ENCODE measurements at regions not wholly inside any gene's neighbourhood (a gene's known extent, or its start where the extent isn't known, plus 50 kb on each side); places are given as distances from the start of the nearest gene placed in this dataset.

GRCh38 chr12:97790281-97790680, 327.7 kb downstream of the RMST start:
- Histone ChIP-seq H3K27ac (ENCODE audit: low read depth, low read length) (no peak overlapping the region), H3K9me3 (ENCODE audit: control insufficient read depth, insufficient read depth, low read depth, low read length) (peaks cover 25% of the 10 kb centered on the region), H3K36me3 (ENCODE audit: control insufficient read depth, insufficient read depth, low read length) (no peaks in the 10 kb centered on the region), H3K9ac (ENCODE audit: low read length) (no peak overlapping the region), H3K4me3 (ENCODE audit: low read depth, low read length) (no peak overlapping the region), H3K27me3 (ENCODE audit: control insufficient read depth, insufficient read depth, low read length) (no peaks in the 10 kb centered on the region), H3K4me1 (ENCODE audit: control insufficient read depth, insufficient read depth, low read length) (no peaks in the 10 kb centered on the region)

DNA sequence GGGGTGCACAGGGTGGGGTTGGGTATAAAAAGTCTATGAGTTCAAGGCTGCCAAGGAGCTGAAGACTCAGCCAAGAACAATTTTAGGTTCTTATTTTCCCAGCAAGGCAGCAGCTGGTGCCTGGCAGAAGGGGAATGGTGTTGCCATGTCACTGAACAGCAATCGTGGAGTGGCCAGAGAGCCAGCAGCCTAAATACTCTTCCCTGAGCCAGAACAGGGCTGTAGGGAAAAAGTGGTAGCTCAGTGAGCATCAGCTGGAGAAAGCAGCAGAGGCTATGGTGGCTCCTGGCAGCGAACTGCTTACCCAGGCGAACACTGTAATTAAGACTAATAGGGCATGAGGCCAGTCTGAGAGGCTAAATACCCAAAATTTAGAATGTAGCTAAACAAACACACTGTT, 334.9 kb downstream of the RMST start:
- H3K36me3 ChIP-seq (ENCODE audit: control insufficient read depth, insufficient read depth, low read length), result no peaks in the 10 kb centered on the region
- H3K9ac ChIP-seq (ENCODE audit: low read length), result no peak overlapping the region
- H3K9me3 ChIP-seq (ENCODE audit: control insufficient read depth, insufficient read depth, low read depth, low read length), result peaks cover 7% of the 10 kb centered on the region
- no peak overlapping the region for H3K4me3 ChIP-seq (ENCODE audit: low read depth, low read length)
- H3K27me3 ChIP-seq (ENCODE audit: control insufficient read depth, insufficient read depth, low read length), result no peaks in the 10 kb centered on the region
- H3K27ac ChIP-seq (ENCODE audit: low read depth, low read length), result no peak overlapping the region
- H3K4me1 ChIP-seq (ENCODE audit: control insufficient read depth, insufficient read depth, low read length), result no peaks in the 10 kb centered on the region

- Histone ChIP-seq H3K4me3 (ENCODE audit: low read depth, low read length) (no peak overlapping the region), H3K9me3 (ENCODE audit: control insufficient read depth, insufficient read depth, low read depth, low read length) (no peaks in the 10 kb centered on the region), H3K27ac (ENCODE audit: low read depth, low read length) (no peak overlapping the region), H3K36me3 (ENCODE audit: control insufficient read depth, insufficient read depth, low read length) (no peaks in the 10 kb centered on the region), H3K27me3 (ENCODE audit: control insufficient read depth, insufficient read depth, low read length) (no peaks in the 10 kb centered on the region), H3K4me1 (ENCODE audit: control insufficient read depth, insufficient read depth, low read length) (peaks cover 6% of the 10 kb centered on the region; the same call in 1 of the 2 replicates), H3K9ac (ENCODE audit: low read length) (no peak overlapping the region)
Observed at GRCh38 chr12:97800561-97800960, 338.0 kb downstream of the RMST start.

DNA sequence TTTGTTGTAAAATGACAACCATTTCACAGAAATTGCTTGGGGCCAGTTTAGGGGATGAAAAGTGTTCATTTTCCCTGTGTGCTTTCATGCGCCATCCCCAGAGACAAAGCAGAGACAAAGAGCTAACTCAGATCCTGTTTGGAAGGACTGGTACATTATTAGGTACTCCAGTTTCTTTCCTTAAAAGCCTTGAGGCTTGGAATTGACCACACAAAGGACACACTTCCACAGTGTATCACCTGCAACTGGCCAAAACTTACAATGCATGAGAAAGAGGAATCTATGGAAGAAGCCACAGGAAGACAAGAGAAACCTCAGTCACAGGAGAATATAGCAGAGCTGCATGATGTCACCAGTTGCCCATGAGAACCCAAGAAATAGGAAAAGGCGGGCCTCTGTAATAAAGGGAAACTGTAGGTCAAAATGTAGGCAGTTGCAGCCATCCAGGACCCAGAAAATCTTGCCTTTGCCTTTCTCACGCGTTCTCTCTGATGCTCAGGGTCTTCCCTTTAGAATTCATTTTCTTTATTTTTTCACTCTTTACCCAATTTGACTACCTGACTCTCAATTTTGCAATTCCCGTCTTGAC, 339.0 kb downstream of the RMST start:
- peaks cover 6% of the 10 kb centered on the region; the same call in 1 of the 2 replicates for H3K4me1 ChIP-seq (ENCODE audit: control insufficient read depth, insufficient read depth, low read length)
- H3K36me3 ChIP-seq (ENCODE audit: control insufficient read depth, insufficient read depth, low read length), result no peaks in the 10 kb centered on the region
- H3K27ac ChIP-seq (ENCODE audit: low read depth, low read length), result no peak overlapping the region
- H3K9me3 ChIP-seq (ENCODE audit: control insufficient read depth, insufficient read depth, low read depth, low read length), result no peaks in the 10 kb centered on the region
- no peaks in the 10 kb centered on the region for H3K27me3 ChIP-seq (ENCODE audit: control insufficient read depth, insufficient read depth, low read length)
- no peak overlapping the region for H3K9ac ChIP-seq (ENCODE audit: low read length)
- H3K4me3 ChIP-seq (ENCODE audit: low read depth, low read length), result no peak overlapping the region

DNA sequence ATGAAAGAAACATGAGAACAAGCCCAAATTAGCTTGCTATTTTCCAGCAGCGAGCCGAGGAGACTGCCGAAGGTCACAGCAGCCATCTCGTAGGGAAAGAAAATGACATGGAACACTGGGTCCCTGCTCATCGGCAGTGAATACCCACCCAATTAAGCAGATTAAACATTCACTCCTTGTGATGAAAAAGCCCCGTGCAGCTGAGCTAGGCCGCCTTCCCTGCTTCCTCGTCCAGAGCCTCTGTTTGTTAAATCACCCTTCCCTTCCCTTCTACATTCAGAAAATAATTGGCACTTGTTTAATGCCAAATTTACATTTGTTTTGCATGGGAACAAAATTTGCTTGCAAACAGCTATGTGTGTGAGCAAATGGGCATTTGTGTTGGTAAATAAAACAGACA, 342.5 kb downstream of the RMST start:
- no peaks in the 10 kb centered on the region for H3K27me3 ChIP-seq (ENCODE audit: control insufficient read depth, insufficient read depth, low read length)
- H3K4me1 ChIP-seq (ENCODE audit: control insufficient read depth, insufficient read depth, low read length), result peaks cover 6% of the 10 kb centered on the region; the same call in 1 of the 2 replicates
- no peak overlapping the region for H3K27ac ChIP-seq (ENCODE audit: low read depth, low read length)
- H3K9ac ChIP-seq (ENCODE audit: low read length), result no peak overlapping the region
- no peak overlapping the region for H3K4me3 ChIP-seq (ENCODE audit: low read depth, low read length)
- no peaks in the 10 kb centered on the region for H3K36me3 ChIP-seq (ENCODE audit: control insufficient read depth, insufficient read depth, low read length)
- no peaks in the 10 kb centered on the region for H3K9me3 ChIP-seq (ENCODE audit: control insufficient read depth, insufficient read depth, low read depth, low read length)

- H3K27me3 ChIP-seq (ENCODE audit: control insufficient read depth, insufficient read depth, low read length), result no peaks in the 10 kb centered on the region
- no peak overlapping the region for H3K4me3 ChIP-seq (ENCODE audit: low read depth, low read length)
- no peak overlapping the region for H3K27ac ChIP-seq (ENCODE audit: low read depth, low read length)
- no peaks in the 10 kb centered on the region for H3K9me3 ChIP-seq (ENCODE audit: control insufficient read depth, insufficient read depth, low read depth, low read length)
- no peaks in the 10 kb centered on the region for H3K4me1 ChIP-seq (ENCODE audit: control insufficient read depth, insufficient read depth, low read length)
- no peaks in the 10 kb centered on the region for H3K36me3 ChIP-seq (ENCODE audit: control insufficient read depth, insufficient read depth, low read length)
- no peak overlapping the region for H3K9ac ChIP-seq (ENCODE audit: low read length)
Observed at GRCh38 chr12:97813301-97813700, 350.7 kb downstream of the RMST start.

DNA sequence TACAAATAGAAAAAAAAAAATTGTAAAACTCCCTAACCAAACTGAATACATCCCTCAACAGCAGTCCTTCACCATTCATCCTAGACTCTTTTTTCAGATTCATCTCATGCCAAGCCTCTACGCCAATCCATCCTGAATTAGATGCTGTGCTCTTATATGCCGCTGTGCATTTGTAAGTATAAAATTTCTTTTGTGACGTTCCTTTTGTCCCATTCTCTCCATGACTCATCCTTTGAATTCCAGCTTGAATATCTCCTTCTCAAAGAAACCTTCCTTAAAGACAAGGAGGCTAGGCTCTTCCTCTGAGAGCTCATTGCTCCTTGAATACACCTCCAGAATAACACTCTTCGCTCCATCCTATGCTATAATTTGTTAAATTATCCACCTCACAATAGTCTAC, 359.2 kb downstream of the RMST start:
- H3K4me1 ChIP-seq (ENCODE audit: control insufficient read depth, insufficient read depth, low read length), result no peaks in the 10 kb centered on the region; the same call in 1 of the 2 replicates
- no peaks in the 10 kb centered on the region for H3K27me3 ChIP-seq (ENCODE audit: control insufficient read depth, insufficient read depth, low read length)
- no peaks in the 10 kb centered on the region for H3K9me3 ChIP-seq (ENCODE audit: control insufficient read depth, insufficient read depth, low read depth, low read length)
- no peak overlapping the region for H3K9ac ChIP-seq (ENCODE audit: low read length)
- H3K27ac ChIP-seq (ENCODE audit: low read depth, low read length), result no peak overlapping the region
- H3K4me3 ChIP-seq (ENCODE audit: low read depth, low read length), result no peak overlapping the region
- H3K36me3 ChIP-seq (ENCODE audit: control insufficient read depth, insufficient read depth, low read length), result no peaks in the 10 kb centered on the region

DNA sequence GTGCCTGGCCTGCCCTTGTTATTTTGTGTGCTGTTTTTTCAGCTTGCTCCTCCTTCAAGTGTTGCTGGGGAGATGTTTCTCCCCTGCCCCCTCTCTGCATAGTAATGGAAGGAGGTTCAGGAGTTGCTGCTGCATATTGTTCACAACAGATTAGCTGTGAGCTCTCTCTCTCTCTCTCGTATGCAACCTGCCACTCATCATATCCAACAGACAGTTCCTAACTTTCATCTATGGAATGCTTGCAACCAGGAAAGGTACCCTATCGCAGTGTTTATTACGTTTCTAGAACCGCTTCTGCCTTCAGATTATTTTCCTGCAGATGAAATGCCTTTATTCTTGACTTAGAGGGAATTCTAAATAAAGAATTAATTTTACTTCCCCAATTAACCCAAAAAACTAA, 372.9 kb downstream of the RMST start:
- no peak overlapping the region for H3K4me3 ChIP-seq (ENCODE audit: low read depth, low read length)
- H3K4me1 ChIP-seq (ENCODE audit: control insufficient read depth, insufficient read depth, low read length), result peaks cover 5% of the 10 kb centered on the region; the same call in 1 of the 2 replicates
- H3K36me3 ChIP-seq (ENCODE audit: control insufficient read depth, insufficient read depth, low read length), result no peaks in the 10 kb centered on the region
- no peaks in the 10 kb centered on the region for H3K9me3 ChIP-seq (ENCODE audit: control insufficient read depth, insufficient read depth, low read depth, low read length)
- no peak overlapping the region for H3K27ac ChIP-seq (ENCODE audit: low read depth, low read length)
- H3K27me3 ChIP-seq (ENCODE audit: control insufficient read depth, insufficient read depth, low read length), result no peaks in the 10 kb centered on the region
- no peak overlapping the region for H3K9ac ChIP-seq (ENCODE audit: low read length)

DNA sequence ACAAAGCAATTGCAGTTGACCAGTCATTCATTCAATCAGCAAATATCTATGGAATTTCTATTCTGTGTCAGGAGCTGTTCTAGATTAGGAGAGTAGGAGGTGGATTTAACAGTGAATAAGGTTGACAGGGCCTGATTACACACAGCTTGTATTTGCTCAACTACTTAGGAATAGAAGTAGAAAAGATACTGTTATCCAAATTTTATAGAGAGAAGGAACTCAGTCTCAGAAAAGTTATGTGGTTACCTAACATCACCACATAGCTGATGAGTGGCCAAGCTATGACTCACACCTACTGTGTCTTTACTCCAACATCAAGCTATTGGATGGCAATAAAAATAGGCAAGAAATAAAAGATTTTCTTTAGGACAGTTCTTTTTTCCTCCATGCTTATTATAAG, 374.8 kb downstream of the RMST start:
- no peak overlapping the region for H3K27ac ChIP-seq (ENCODE audit: low read depth, low read length)
- no peak overlapping the region for H3K9ac ChIP-seq (ENCODE audit: low read length)
- peaks cover 5% of the 10 kb centered on the region; the same call in 1 of the 2 replicates for H3K4me1 ChIP-seq (ENCODE audit: control insufficient read depth, insufficient read depth, low read length)
- no peaks in the 10 kb centered on the region for H3K36me3 ChIP-seq (ENCODE audit: control insufficient read depth, insufficient read depth, low read length)
- H3K27me3 ChIP-seq (ENCODE audit: control insufficient read depth, insufficient read depth, low read length), result no peaks in the 10 kb centered on the region
- no peak overlapping the region for H3K4me3 ChIP-seq (ENCODE audit: low read depth, low read length)
- no peaks in the 10 kb centered on the region for H3K9me3 ChIP-seq (ENCODE audit: control insufficient read depth, insufficient read depth, low read depth, low read length)

- H3K4me3 ChIP-seq (ENCODE audit: low read depth, low read length), result no peak overlapping the region
- H3K27me3 ChIP-seq (ENCODE audit: control insufficient read depth, insufficient read depth, low read length), result no peaks in the 10 kb centered on the region
- H3K36me3 ChIP-seq (ENCODE audit: control insufficient read depth, insufficient read depth, low read length), result no peaks in the 10 kb centered on the region
- H3K9ac ChIP-seq (ENCODE audit: low read length), result no peak overlapping the region
- H3K4me1 ChIP-seq (ENCODE audit: control insufficient read depth, insufficient read depth, low read length), result no peaks in the 10 kb centered on the region
- no peaks in the 10 kb centered on the region for H3K9me3 ChIP-seq (ENCODE audit: control insufficient read depth, insufficient read depth, low read depth, low read length)
- H3K27ac ChIP-seq (ENCODE audit: low read depth, low read length), result no peak overlapping the region
Observed at GRCh38 chr12:97848051-97848450, 385.4 kb downstream of the RMST start.

DNA sequence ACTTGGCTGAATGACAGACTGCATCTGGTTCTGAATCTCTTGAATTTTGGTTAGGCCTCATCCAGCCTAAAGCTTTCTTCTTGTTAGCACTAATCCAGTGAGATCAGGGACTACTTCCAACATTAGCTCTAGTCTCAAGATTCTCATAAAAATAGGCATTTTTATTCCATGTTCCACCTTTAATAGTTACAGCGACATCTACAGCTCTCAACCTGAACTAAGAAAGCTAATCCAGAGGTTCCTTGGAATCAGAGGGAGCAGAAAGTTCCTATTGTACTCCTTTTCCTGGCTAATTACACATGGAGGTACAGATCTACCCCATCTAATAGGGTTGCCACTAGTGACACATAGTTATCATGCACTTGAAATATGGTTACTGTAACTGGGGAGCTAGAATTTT, 391.9 kb downstream of the RMST start:
- Histone ChIP-seq H3K4me3 (ENCODE audit: low read depth, low read length) (no peak overlapping the region), H3K27ac (ENCODE audit: low read depth, low read length) (no peak overlapping the region), H3K4me1 (ENCODE audit: control insufficient read depth, insufficient read depth, low read length) (no peaks in the 10 kb centered on the region), H3K36me3 (ENCODE audit: control insufficient read depth, insufficient read depth, low read length) (no peaks in the 10 kb centered on the region), H3K27me3 (ENCODE audit: control insufficient read depth, insufficient read depth, low read length) (no peaks in the 10 kb centered on the region), H3K9ac (ENCODE audit: low read length) (no peak overlapping the region), H3K9me3 (ENCODE audit: control insufficient read depth, insufficient read depth, low read depth, low read length) (no peaks in the 10 kb centered on the region)

GRCh38 chr12:97862072-97862471, 399.5 kb downstream of the RMST start:
- Histone ChIP-seq H3K27ac (ENCODE audit: low read depth, low read length) (no peak overlapping the region), H3K4me3 (ENCODE audit: low read depth, low read length) (no peak overlapping the region), H3K36me3 (ENCODE audit: control insufficient read depth, insufficient read depth, low read length) (no peaks in the 10 kb centered on the region), H3K27me3 (ENCODE audit: control insufficient read depth, insufficient read depth, low read length) (no peaks in the 10 kb centered on the region), H3K9me3 (ENCODE audit: control insufficient read depth, insufficient read depth, low read depth, low read length) (no peaks in the 10 kb centered on the region), H3K4me1 (ENCODE audit: control insufficient read depth, insufficient read depth, low read length) (no peaks in the 10 kb centered on the region), H3K9ac (ENCODE audit: low read length) (no peak overlapping the region)
